GM21786 (cell line): ENCODE measurements at regions not wholly inside any gene's neighbourhood (a gene's known extent, or its start where the extent isn't known, plus 50 kb on each side); places are given as distances from the start of the nearest gene placed in this dataset.

Experiments
- ATAC-seq: cut with Tn5 transposase; IDR thresholded peaks from one replicate; pipeline ENCODE4 v1.9.1; 2021; ENCODE audit not compliant: unreplicated experiment

DNA sequence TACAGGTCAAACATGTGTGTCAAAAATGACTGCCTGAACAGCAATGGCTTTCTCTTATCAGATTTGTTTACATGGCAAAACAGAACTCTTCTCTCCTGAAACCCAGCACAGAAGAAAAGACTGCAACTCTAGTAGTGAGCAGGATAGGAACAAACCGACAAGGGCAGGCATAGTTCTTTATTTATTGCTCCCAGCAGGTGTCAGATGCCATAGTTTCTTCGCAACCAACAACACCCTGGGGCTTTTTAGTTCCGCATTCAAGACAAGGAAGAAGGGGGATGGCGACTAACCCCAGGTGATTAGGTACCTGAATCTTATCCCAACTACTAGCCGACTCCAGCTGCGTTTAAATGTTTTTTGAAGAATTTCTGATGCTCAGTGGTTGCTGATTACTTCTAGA lies 367.5 kb upstream of the FIGN start:
- ATAC-seq, result no peak

DNA sequence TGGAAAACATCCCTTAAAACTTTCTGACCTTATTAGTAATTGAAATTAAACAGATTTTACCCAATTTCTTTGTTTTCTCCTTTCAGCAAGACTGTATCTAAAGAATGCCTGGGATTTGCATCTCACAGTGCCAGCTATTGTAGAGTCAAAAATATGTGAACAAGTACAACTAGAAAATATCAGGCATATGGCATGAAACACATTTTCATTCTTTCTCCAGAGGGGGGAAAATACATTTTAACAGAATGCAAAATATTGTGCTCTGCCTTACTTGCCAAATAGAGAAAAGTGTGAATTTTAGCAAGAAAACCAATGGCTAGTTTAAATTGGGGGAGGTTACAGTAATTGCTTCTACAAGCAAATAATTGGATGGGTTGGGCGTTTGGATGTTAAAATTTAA lies 366.6 kb upstream of the FIGN start:
- no peak for ATAC-seq

DNA sequence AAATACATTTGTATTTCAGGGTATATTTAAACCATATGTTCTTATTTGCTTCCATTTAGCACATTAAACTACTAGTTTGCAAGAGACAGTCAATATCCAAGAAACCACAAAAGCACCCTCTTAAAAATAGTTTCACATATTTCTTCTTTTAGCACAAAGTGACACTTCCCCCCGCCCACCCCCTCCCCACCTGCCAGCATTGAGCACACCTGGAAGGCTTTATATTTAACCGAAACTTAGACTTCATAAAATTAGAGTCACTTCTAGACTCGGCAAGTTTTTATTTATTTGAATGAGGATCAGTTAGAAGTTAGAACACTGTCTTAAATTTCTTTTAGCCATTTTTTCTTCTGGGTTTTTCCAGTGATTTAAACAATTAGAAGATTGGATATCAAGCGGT lies 355.9 kb upstream of the FIGN start:
- no peak for ATAC-seq

DNA sequence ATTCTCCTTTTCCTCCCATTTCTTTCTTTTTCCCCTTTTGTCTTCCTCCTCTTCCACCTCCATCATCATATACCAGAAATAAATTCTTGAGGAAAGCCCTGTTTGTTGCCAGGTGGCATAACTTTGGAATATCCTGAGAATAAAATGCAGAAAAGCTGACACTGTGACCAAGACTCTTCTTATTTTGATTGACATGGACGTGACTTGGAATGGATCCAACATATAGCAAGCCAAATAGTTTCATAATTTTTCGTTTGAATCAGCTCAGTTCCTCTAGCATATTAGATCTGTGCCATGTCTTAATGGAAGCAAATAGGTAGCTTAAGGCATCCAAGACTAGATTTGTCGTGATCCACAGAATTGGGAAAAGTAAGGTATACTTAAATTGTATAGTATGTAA lies 354.7 kb upstream of the FIGN start:
- ATAC-seq, result no peak

DNA sequence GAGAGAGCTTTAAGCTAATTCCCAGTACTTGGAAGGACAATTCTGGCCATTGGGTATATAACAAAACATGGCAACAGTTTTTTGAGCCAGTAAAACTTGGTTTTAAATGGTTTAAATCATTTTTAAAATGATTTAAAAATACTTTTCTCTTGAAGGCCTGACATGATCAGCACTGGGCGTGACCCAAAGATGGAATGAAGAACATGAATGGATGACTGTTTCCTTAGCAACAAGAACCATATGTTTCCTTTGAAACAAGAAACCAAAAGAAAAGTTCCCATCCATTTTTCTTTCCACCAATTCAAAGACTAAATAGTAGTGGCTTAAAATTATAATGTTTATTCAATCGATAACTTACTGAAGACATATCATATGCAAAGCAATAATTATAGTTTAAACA lies 348.3 kb upstream of the FIGN start:
- ATAC-seq, result no peak

DNA sequence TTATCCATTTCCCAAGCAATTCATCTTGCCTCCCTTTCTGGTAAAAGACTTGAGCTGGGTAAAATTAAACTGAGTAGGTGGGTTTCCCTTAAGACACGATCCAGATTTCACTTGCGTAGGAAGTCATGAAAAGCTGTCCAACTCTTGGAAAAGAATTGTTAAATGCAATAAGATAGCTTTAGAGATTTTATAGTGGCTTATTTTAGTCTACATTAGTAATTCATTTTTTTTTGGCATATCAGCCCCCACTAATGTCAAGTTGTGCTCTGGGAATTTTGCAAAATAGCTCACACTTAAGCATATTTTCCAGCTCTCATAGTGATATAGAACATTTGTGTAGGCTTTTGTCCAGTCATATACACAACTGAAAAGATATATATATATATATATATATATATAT lies 344.7 kb upstream of the FIGN start:
- no peak for ATAC-seq

DNA sequence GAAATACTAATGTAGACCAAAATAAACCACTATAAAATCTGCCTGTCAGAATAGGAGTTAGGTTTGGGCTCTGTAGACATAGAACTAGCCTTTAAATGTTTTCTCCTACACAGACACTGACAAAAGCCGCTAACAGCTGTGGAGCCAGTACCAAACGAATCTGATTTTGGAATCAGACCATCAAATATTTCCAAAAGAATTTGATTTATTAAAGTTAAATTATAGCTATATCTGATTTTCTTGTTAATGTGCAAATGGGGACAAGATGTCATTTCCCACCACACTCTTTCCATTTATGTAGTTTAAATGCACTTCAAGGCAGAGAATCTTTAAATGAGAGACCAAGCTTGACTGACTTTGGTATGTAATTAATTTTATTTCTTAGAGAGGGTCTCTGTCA lies 343.4 kb upstream of the FIGN start:
- no peak for ATAC-seq

DNA sequence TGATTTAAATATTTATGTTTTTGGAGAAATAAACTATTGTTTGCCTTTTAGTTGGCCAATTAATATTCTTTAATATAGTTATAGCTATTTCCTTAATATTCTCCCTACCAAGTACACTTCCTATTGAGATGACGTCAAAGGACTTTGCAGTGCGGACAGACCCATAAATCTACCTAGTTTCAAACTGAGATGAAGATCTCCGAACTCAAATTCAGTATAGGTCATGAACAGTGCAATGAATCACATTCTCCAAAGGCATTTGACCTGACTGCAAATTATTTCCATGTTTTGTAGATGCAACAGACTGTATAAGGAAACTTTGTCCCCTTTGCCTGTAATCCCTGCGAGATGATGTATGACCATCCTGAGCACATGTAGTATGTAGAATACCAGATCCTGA lies 342.6 kb upstream of the FIGN start:
- ATAC-seq, result no peak

DNA sequence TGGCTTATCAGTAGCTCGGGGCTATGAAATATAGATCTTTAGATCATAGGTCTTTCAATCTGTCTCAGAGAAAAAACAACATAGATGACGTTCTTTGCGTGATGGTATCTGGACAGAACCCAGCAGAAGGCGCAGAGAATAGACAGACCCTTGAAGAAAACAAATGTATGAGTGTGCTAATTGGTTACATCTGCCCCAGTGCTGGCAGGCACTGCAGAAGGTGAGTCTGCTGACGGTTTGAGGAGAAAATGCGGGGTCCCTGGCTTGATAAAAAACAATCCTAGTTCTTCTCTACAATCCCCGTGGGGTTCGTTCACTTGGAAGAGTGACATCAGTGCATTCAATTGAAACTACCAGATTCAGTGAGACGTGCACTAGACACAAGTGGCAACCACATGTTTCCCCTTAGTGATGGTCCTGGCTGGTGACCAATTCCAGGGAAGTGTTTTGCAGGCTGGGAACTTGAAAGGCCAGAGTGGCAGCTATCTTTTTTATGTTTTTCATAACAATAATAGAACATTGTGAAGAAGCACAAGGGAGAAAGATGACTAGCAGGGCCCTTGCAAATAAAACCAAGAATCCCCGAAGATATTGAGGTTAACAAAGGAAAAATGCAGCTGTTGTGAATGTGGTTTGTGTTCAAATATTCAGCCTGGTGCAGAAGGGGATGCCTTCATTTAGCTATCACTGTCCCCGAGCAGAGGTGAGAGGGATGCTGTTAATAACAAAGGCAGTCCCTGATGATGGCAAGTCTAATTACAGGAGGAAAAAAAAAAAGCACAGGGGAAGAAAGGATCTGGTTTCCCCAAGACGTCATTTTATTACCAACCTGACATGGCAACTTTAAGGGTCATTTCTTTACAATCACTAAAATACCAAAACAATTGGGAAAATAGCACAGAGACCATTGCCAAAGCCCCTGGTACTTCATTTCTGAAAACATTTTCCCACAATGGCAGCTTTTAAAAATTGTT lies 337.6 kb upstream of the FIGN start:
- ATAC-seq, result no peak

DNA sequence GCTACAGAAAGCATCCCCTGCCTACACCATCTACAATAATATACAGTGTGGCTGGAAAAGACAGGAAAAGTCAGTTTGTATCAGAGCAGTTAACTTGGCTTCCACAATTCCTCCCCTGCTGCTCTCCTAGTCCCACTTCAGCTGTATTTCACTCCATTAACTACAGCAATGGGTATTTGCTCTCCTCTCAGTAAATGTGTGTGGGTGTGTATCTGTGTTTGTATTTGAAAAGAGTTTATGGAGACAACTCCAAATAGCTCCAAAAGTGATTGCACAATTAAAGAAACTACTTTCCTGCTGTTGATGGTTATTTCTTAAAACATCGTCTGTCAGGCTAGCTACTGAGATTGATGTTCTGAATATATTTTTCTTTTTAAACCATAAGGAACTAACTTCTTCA lies 333.7 kb upstream of the FIGN start:
- no peak for ATAC-seq

DNA sequence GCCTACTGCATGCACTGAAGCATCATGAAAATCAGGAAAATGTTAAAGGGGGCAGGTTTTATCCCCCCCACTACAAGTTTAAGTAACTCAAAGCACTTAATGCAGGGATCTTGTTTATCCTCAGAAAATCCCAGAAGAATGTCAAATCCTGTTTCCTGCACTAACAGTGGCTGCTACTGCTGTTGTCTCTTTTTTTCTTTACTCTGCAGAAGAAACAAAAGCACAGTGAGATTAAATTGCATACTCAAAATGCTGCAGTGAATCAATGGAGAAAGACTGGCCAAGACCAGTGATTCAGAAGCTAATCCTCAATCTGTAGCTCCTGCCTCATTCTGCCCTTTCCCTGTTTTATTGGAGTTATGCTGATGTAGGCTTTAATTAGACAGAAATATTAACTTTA lies 332.3 kb upstream of the FIGN start:
- ATAC-seq, result no peak

DNA sequence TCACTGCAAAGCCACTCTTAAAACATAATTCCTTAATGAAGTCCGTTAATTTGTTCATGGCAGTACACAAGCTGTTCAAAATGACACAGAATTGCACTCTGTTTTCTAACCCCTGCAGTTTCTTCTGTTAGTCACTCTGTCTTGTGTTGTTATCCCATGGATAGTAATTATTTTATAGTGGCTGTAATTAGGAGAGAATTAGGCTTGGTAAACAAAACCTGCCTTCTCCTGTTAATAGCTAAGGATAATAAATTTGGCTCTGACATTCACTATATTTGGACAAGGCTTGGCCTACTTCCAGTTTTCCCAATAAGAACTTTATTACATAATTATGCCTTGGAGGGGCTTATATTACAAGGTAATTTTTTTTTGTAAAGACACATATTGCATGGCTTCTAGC lies 330.3 kb upstream of the FIGN start:
- ATAC-seq, result no peak

DNA sequence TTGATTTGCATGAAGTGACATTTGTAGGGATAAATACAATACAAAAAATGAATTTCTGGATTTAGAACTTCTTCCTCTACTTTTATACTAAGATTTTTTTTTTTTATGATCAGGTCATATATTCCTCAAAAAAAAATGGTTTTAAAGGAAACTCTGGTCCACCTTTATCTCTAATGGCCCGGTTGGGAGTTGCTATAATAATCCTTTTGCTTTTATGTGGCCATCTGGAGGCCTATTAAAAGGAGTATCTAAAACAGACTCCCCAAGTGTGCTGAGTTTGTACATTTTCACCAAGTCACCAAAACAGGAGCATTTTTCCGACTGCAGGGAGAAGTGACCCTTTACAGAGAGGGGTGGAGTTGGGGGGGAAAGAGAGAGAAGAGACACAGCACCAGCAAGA lies 329.2 kb upstream of the FIGN start:
- ATAC-seq, result no peak

DNA sequence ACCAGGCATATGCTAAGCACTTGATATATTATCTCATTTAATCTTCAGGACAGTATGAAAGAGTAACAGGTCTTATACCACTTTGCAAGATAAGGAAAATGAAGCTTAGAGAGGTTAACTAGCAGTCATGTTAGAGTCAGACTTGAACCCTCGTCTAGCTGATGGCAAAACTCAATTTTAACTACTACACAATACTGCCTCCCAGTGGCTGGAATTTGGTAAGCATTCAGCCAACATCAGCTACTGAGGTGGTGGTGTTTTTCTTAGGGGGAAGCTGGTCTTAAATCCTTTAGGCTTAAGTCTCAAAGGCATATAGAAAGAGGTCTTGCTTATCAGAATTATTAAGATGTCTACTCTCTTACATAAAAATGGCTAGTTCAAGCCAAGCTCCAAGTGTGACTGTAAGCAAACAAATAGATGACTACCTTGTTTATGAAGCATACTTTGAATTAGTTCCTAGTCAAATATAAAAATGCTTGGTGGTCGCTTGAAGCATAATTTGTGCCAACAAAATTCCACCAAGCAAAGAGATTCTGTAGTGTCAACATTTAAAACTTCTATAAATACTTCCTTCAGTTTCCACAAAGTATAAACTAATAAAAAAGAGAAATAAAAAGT lies 325.4 kb upstream of the FIGN start:
- peak; percentile 69 for ATAC-seq

DNA sequence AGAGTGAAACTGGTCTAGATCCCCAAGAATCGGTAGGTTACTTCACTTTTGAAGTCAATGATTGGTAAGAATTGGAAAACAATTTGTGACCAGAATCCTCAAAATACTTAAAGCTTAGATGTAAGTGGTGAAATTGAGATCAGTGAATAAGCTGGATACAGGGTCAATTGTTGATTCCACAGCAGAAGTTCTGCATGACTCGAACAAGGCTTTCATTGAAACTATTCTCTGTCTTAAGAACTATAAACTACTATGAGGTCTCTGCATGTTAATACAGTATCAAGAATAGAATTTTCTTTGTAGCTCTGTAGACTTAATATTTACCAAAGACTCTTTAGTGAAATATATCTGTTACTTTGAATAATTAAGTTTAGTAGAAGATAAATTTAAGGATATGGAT lies 324.2 kb upstream of the FIGN start:
- no peak for ATAC-seq

DNA sequence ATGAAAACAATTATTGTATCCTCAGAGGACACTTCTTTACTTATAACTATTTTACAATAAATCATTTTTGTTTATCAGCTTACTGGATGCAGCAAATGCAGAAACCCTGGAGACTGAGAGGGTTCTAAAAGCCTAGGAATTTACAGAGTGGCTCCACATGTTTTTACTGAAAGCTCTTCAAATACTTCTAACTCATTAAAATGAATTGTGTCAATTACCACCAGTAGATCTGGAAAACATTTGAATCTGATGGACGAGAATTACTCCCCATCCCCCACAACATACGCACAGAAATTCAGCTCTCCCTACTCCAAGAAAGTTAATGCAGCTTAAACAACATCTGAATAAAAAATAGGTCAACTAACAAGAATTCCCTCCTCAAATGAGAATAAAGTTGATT lies 319.8 kb upstream of the FIGN start:
- no peak for ATAC-seq

DNA sequence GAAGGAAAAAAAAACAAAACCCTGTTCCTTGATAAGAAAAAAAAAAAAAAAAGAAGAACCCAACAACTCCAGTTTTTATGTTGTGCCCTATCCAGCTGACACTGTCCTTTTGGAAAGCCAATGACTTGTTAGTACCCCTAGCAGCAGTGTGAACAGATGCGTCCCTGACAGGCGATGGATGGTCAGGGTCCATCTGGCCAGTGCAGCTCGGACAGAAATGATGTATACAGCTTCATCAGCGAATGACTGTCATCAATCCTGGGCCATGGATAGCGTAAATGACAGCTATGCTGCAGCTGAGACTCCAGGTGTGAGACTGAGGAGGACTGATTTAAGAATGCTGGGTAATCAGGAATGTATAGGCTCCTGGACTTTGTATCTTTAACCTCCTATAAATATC lies 318.8 kb upstream of the FIGN start:
- ATAC-seq, result no peak

DNA sequence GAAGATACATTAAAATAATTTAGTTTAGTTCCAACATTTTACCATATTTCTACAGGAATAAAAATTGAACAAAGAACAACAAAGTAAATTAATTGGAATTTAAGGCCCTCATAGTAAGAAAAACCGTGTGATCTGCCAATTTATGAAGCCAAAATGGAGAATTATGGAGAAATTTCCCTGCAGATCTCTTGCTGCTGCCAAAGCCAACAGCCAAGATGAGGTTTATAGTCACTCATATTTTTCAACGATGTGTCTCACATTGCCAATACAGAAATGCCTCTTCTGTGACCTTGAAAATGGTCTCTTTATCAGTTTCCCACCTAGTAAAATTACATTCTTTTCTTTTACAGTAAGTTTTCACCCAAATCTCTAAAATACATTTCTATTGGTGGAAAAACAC lies 317.2 kb upstream of the FIGN start:
- no peak for ATAC-seq

DNA sequence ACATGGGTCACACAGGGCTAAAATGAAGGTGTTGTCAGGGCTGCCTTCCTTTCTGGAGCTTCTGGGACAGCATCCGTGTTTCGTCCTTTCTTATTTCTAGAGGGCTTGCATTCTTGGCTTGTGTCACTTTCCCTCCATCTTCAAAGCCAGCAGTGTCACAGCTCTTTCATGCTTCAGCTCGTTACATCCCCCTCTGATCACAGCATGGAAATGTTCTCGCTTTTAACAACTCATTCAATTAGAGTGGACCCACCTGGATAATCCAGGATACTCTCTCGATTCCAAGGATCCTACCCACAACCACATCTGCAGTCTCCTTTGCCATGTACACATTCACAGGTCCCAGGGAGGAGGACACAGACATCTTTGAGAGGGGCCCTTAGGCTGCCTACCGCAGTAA lies 316.2 kb upstream of the FIGN start:
- ATAC-seq, result no peak

DNA sequence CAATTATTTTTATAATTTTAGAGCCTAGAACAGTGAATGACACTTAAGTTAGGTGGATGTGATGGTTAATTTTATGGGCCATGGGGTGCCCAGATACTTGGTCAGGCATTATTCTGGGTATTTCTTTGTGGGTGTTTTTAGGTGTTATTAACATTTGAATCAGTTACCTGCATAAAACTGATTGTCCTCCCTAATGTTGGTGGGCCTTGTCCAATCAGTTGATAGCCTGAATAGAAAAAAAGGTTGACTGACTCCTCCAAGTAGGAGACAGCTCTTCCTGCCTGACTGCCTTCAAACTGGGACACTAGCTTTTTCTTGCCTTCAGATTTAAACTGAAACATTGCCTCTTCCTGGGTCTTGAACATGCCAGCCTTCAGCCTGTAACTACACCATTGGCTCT lies 312.9 kb upstream of the FIGN start:
- ATAC-seq, result no peak

DNA sequence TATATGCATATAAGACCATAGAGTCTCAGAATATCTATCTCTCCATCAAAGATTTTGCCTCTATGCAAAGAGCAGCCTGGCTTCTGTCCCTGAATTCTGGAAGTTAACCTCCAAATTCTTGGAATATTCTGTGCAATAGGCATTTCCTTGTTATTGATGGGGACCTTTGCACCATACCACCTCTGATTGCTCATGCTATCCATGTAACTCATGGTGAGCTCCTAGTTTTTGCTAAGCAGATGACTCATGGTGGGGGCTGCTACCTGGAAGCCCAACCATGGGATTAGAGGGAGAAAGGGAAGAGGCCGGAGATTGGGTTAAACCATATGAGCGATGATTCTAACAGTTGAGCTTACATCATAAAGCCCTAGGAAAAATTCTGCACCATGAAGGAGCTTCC lies 310.2 kb upstream of the FIGN start:
- ATAC-seq, result no peak

DNA sequence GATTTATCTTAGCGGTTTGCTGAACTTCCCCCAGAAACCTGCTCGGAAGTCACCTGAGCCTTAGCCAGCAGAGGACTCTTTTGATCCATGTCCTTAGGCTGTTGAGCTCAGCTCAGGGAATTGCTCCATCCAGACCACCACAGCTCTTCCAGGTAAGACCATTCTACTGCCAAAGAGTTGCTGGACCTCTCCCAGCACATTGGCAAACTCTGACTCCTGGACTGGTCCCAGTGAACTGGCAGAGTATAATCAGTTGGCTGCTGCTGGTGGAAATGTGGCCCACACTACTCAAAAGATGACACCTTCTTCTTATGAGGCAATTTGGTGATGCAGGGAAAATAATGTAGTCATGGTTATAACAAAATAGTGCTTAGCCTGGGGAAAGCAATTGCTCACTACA lies 308.8 kb upstream of the FIGN start:
- no peak for ATAC-seq

DNA sequence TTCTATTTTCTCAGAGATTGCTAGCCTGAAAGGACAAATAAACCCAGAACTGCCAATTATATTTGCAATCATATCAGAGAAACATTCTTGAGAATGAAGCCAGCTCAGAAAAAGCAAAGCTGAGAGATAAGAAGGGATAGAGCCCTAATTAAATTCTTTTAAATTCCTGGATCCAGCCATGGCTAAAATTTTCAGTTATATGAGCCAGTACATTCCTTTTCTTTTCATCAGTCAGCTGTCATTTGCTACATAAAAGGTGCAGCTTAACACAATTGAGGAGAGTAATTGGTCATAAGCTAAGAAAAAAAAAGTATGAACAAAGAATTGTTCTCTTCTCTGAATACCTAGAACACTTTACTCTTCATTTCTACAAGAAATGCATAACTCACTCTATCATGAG lies 303.5 kb upstream of the FIGN start:
- ATAC-seq, result no peak
